ENCODE measurements at regions not wholly inside any gene's neighbourhood (a gene's known extent, or its start where the extent isn't known, plus 50 kb on each side); places are given as distances from the start of the nearest gene placed in this dataset.
"Not testable (repeated sequence)": the region's sequence is repeated elsewhere in the genome, so short reads cannot be mapped to it uniquely, and the experiment has no call there.

DNA sequence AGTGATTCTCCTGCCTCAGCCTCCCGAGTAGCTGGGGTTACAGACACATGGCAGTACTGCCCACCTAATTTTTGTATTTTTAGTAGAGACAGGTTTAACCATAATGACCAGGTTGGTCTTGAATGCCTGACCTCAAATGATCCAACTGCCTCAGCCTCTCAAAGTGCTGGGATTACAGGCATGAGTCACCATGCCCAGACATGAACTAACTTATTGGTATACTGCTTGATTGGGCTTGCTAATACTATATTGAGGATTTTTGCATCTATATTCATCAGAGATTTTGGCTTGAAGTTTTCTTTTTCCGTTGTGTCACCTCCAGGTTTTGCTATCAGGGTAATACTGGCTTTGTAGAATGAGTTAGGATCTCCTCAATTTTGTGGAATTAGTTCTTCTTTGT, 706.1 kb upstream of the HS6ST1 start:
- no peak for DNase-seq
- Histone ChIP-seq H3K27ac (no peak overlapping the region), H3K4me3 (no peak overlapping the region), H3K36me3 (ENCODE audit: low read depth, missing control alignments) (no peaks in the 10 kb centered on the region), H3K4me1 (no peaks in the 10 kb centered on the region), H3K9me3 (no peaks in the 10 kb centered on the region), H3K27me3 (no peaks in the 10 kb centered on the region)
- TF ChIP-seq POLR2A (IDR thresholded peaks at IDR 0.05) = no peak
- TF ChIP-seq, protein P1, sequence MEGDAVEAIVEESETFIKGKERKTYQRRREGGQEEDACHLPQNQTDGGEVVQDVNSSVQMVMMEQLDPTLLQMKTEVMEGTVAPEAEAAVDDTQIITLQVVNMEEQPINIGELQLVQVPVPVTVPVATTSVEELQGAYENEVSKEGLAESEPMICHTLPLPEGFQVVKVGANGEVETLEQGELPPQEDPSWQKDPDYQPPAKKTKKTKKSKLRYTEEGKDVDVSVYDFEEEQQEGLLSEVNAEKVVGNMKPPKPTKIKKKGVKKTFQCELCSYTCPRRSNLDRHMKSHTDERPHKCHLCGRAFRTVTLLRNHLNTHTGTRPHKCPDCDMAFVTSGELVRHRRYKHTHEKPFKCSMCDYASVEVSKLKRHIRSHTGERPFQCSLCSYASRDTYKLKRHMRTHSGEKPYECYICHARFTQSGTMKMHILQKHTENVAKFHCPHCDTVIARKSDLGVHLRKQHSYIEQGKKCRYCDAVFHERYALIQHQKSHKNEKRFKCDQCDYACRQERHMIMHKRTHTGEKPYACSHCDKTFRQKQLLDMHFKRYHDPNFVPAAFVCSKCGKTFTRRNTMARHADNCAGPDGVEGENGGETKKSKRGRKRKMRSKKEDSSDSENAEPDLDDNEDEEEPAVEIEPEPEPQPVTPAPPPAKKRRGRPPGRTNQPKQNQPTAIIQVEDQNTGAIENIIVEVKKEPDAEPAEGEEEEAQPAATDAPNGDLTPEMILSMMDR (IDR thresholded peaks at IDR 0.05) = no peak
- intact Hi-C loops (cut with DNase I; ENCODE audit: low total_unique reads) = no loop called here
- 89 to 94% methylated on average over 2 of the region's 2 CpGs for WGBS, 2 donors

DNA sequence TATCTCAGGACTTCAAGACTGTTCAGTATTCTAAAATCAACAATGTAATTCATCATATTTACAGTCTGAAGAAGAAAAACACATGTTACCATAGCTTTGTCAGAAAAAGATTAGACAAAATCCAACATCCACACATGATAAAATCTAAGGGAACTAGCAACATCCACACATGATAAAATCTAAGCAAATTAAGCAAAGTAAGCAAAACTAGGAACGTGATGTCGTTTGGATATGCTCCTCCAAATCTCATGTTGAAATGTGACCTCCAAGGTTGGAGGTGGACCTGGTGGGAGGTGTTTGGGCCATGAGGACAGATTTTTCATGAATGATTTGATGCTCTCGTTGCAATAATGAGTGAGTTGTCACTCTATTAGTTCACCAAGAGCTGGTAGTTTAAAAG, 717.3 kb upstream of the HS6ST1 start:
- Histone ChIP-seq H3K4me1 (no peaks in the 10 kb centered on the region), H3K9me3 (no peaks in the 10 kb centered on the region), H3K27me3 (no peaks in the 10 kb centered on the region), H3K36me3 (ENCODE audit: low read depth, missing control alignments) (no peaks in the 10 kb centered on the region), H3K27ac (no peak overlapping the region), H3K4me3 (no peak overlapping the region)
- DNase-seq = no peak
- 47 to 62% methylated on average over 3 of the region's 3 CpGs for WGBS, 2 donors
- no peak for TF ChIP-seq POLR2A (IDR thresholded peaks at IDR 0.05)
- intact Hi-C loops (cut with DNase I; ENCODE audit: low total_unique reads) = no loop called here

DNA sequence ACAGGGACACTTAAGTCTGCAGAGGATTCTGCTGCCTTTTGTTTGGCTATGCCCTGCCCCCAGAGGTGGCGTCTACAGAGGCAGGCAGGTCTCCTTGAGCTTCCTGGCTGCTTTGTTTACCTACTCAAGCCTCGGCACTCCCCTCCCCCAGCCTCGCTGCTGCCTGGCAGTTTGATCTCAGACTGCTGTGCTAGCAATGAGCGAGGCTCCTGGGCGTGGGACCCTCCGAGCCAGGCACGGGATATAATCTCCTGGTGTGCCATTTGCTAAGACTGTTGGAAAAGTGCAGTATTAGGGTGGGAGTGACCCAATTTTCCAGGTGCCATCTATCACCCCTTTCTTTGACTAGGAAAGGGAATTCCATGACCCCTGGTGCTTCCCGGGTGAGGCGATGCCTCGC, 725.0 kb upstream of the HS6ST1 start:
- H3K36me3 ChIP-seq (ENCODE audit: low read depth, missing control alignments); DNase-seq; H3K9me3 ChIP-seq; H3K27ac ChIP-seq; H3K4me3 ChIP-seq; H3K4me1 ChIP-seq; intact Hi-C loops (cut with DNase I; ENCODE audit: low total_unique reads); H3K27me3 ChIP-seq: not testable (repeated sequence)
- 86 to 94% methylated on average over 10 of the region's 10 CpGs for WGBS, 2 donors

DNA sequence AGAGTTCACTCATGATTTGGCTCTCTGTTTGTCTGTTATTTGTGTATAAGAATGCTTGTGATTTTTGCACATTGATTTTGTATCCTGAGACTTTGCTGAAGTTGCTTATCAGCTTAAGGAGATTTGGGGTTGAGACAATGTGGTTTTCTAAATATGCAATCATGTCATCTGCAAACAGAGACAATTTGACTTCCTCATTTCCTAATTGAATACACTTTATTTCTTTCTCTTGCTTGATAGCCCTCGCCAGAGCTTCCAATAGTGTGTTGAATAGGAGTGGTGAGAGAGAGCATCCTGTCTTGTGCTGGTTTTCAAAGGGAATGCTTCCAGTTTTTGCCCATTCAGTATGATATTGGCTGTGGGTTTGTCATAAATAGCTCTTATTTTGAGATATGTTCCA, 727.8 kb upstream of the HS6ST1 start:
- H3K4me1 ChIP-seq; intact Hi-C loops (cut with DNase I; ENCODE audit: low total_unique reads); H3K27ac ChIP-seq; DNase-seq; H3K27me3 ChIP-seq; H3K9me3 ChIP-seq; H3K4me3 ChIP-seq; H3K36me3 ChIP-seq (ENCODE audit: low read depth, missing control alignments): not testable (repeated sequence)
- WGBS, 2 donors = 47 to 50% methylated on average over 1 of the region's 1 CpG

DNA sequence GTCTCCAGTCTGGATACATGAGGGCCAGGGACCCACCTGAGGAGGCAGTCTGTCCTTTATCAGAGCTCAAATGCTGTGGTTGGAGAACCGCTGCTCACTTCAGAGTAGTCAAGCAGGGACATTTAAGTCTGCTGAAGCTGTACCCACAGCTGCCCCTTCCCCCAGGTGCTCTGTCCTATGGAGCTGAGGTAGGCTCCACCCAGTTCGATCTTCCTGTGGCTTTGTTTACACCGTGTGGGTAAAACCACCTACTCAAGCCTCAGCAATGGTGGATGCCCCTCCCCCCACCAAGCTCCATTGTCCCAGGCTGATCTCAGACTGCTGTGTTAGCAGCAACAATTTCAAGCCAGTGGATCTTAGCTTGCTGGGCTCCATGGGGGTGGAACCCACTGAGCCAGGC, 731.4 kb upstream of the HS6ST1 start:
- no peaks in the 10 kb centered on the region for H3K27me3 ChIP-seq
- H3K4me3 ChIP-seq = no peak overlapping the region
- H3K4me1 ChIP-seq = no peaks in the 10 kb centered on the region
- 61 to 94% methylated on average over 2 to 3 of the region's 3 CpGs for WGBS, 2 donors
- no peak overlapping the region for H3K27ac ChIP-seq
- DNase-seq = no peak
- intact Hi-C loops (cut with DNase I; ENCODE audit: low total_unique reads) = no loop called here
- no peaks in the 10 kb centered on the region for H3K36me3 ChIP-seq (ENCODE audit: low read depth, missing control alignments)
- H3K9me3 ChIP-seq = no peaks in the 10 kb centered on the region
- TF ChIP-seq, protein P1 (IDR thresholded peaks at IDR 0.05) = no peak
- no peak for TF ChIP-seq POLR2A (IDR thresholded peaks at IDR 0.05)

DNA sequence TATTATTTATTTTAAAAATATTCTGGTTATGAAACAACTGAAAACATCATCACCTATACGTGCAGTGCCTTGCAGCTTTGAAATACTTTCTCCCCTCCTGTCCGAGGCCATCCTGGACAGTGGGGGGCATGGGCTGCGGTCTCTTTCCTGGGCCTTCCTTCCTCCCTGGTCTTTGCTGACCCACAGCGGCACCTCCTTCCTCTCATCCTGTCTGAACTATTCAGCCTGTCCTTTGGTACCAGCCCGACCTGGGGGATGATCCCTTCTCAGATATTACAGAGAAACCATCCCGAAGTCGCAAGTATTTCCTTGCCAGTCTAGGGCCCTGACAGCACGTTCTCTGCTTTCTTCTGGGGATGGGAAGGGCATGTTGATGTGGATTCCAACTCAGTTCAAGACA, 736.6 kb upstream of the HS6ST1 start:
- intact Hi-C loops (cut with DNase I; ENCODE audit: low total_unique reads) = no loop called here
- 89 to 93% methylated on average over 8 of the region's 8 CpGs for WGBS, 2 donors
- Histone ChIP-seq H3K9me3 (no peaks in the 10 kb centered on the region), H3K4me1 (no peaks in the 10 kb centered on the region), H3K36me3 (ENCODE audit: low read depth, missing control alignments) (no peaks in the 10 kb centered on the region), H3K4me3 (no peak overlapping the region), H3K27me3 (no peaks in the 10 kb centered on the region), H3K27ac (no peak overlapping the region)
- TF ChIP-seq POLR2A (IDR thresholded peaks at IDR 0.05) = no peak
- TF ChIP-seq, protein P1 (IDR thresholded peaks at IDR 0.05) = no peak
- DNase-seq = no peak

All from testis (tissue), 2 donors.